Neural crest cell (in vitro differentiated cells): ENCODE measurements at regions not wholly inside any gene's neighbourhood (a gene's known extent, or its start where the extent isn't known, plus 50 kb on each side); places are given as distances from the start of the nearest gene placed in this dataset.

ENCODE experiments used
- DNase-seq: peaks from one replicate; pipeline ENCODE4 v3.0.0; 2021; ENCODE audit warnings: low read depth, mixed read lengths, low spot score
- H3K27ac Mint-ChIP-seq: one replicate; pipeline ENCODE4 v1.8.0; 2021; ENCODE audit warnings: mild to moderate bottlenecking, mixed read lengths; ENCODE audit not compliant: unreplicated experiment
- H3K27me3 Mint-ChIP-seq: 2 replicates; pipeline ENCODE4 v1.8.0; 2021; ENCODE audit warnings: low read depth, mild to moderate bottlenecking, mixed read lengths
- H3K36me3 Mint-ChIP-seq: 2 replicates; pipeline ENCODE4 v1.8.0; 2021; ENCODE audit warnings: low read depth, mild to moderate bottlenecking, mixed read lengths
- H3K4me1 Mint-ChIP-seq: 2 replicates; pipeline ENCODE4 v1.8.0; 2021; ENCODE audit warnings: mixed read lengths
- H3K4me3 Mint-ChIP-seq: one replicate; pipeline ENCODE4 v1.8.0; 2021; ENCODE audit warnings: mild to moderate bottlenecking, mixed read lengths
- H3K9me3 Mint-ChIP-seq: 2 replicates; pipeline ENCODE4 v1.8.0; 2021; ENCODE audit warnings: mixed read lengths
- CTCF ChIP-seq: fragments of 200-600 bp; sonication (generic); conservative IDR thresholded peaks from 2 replicates; pipeline ENCODE4 v1.5.0; 2021; ENCODE audit warnings: antibody characterized with exemption, mild to moderate bottlenecking

DNA sequence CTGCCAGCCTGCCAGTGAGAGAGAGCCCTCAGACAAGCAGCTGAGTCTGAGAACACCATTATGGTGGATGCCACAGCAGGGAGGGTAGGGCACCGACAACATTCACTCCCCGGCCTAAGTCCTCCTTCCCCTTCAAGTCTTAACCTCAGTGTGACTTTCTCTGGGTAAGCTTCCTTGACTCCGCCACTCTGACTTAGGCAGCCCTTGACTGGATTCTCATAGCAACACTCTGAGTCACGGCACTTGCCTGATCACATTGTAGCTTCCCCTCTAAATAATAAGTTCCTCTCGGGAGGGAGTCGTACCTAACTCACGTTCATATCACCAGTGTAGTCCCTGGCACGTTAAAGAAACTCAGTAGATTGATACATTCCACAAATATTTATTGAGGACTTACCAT, 180.5 kb downstream of the FOXB1 start:
- Mint-ChIP-seq H3K36me3 (no peaks in the 10 kb centered on the region), H3K4me1 (no peaks in the 10 kb centered on the region), H3K27me3 (no peaks in the 10 kb centered on the region), H3K9me3 (peaks cover 3% of the 10 kb centered on the region), H3K27ac (no peak overlapping the region), H3K4me3 (no peak overlapping the region)
- DNase-seq, result no peak
- TF ChIP-seq CTCF, result no peak

DNA sequence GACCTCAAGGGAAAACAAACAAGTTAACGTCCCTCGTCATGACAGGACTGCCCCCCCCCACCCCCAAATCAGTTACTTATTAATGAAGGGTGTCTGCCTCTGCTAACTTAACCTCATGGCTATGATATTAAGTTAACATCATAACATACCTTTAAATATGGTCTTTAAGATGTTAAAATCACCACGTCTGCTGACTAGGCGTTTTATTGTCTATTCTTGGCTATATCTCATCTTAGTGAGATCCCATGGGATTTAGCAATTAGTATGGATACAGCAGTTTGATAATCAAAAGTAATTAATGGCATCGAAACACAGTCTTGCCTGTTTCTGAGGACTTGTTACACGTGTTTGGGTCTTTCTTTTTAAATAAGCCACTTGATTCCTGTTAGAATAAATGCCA, 186.9 kb downstream of the FOXB1 start:
- no peak for DNase-seq
- Mint-ChIP-seq H3K27ac (no peak overlapping the region), H3K4me3 (no peak overlapping the region), H3K4me1 (no peaks in the 10 kb centered on the region), H3K9me3 (no peaks in the 10 kb centered on the region), H3K27me3 (no peaks in the 10 kb centered on the region), H3K36me3 (no peaks in the 10 kb centered on the region)
- TF ChIP-seq CTCF, result no peak

- Mint-ChIP-seq H3K27me3 (no peaks in the 10 kb centered on the region), H3K9me3 (no peaks in the 10 kb centered on the region), H3K36me3 (no peaks in the 10 kb centered on the region), H3K4me1 (no peaks in the 10 kb centered on the region), H3K27ac (no peak overlapping the region), H3K4me3 (no peak overlapping the region)
- DNase-seq, result no peak
- no peak for TF ChIP-seq CTCF
These were observed 187.7 kb downstream of the FOXB1 start for GRCh38 chr15:60191821-60192220.

DNA sequence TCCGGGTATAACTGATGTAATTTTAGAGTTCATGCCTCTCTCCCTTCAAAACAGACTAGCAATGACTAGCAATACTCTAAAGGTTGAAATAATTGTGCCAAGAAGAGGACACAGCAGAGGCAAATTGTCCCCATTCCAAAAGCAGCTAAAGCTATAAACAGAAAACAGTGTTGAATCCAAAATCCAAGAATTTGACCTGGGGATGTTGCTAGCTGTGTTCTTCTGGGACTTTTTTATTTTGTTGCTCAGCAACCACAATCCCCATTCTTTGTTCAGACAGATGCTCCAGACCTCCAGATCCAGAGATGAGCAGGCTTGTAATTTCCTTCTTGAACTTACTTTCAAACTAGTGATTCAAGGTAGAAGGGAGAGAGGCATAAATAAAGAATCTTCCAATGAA, 191.5 kb downstream of the FOXB1 start:
- H3K4me1 Mint-ChIP-seq, result no peaks in the 10 kb centered on the region
- no peaks in the 10 kb centered on the region for H3K9me3 Mint-ChIP-seq
- no peaks in the 10 kb centered on the region for H3K27me3 Mint-ChIP-seq
- no peak overlapping the region for H3K4me3 Mint-ChIP-seq
- no peak for TF ChIP-seq CTCF
- no peak for DNase-seq
- no peak overlapping the region for H3K27ac Mint-ChIP-seq
- H3K36me3 Mint-ChIP-seq, result no peaks in the 10 kb centered on the region

DNA sequence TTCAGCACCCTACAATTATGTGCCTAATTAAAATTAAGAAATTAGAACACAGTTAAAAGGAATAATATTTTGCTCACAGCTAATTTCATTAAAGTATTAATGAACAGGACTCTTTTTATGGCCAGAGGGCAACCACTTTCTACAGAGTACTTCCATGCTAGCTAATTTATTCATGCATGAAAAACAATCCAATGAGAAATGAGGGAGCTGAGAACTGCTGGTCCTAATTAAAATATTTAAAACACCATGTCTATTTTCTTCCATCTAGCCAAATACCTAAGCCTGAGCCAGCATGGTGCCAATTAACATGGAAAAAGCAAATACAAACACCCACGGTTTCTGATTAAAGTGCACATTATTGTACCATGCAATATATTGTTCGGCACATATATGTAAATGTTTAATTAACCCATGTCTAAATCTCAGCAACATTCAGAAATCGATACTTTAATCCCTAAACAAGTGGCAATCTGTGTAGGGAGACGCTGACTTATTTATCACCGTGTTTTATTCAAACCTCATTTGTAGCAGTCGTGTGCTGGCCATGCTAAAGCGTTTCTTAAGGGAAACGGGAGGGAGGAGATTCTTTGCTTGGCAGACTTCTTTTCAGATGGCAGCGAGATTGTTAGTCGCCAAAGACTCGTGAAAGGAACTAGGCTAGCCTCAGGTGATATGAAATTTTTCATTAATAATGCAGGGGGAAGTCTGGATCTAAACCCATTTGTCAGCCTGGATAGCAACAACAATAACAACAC, 193.5 kb downstream of the ANXA2 start:
- Mint-ChIP-seq H3K4me3 (no peak overlapping the region), H3K27me3 (peaks cover 24% of the 10 kb centered on the region), H3K27ac (no peak overlapping the region), H3K36me3 (no peaks in the 10 kb centered on the region), H3K9me3 (no peaks in the 10 kb centered on the region), H3K4me1 (no peaks in the 10 kb centered on the region)
- DNase-seq, result no peak
- no peak for TF ChIP-seq CTCF
